ENCODE measurements at regions not wholly inside any gene's neighbourhood (a gene's known extent, or its start where the extent isn't known, plus 50 kb on each side); places are given as distances from the start of the nearest gene placed in this dataset.

- no peak for TF ChIP-seq FOXP2 (optimal IDR thresholded peaks at IDR 0.05; ENCODE audit: borderline replicate concordance, extremely low read depth, extremely low read length, insufficient read depth)
- TF ChIP-seq SIN3A (IDR thresholded peaks at IDR 0.05; ENCODE audit: borderline replicate concordance, insufficient read depth, low read length): no peak
- no peak for TF ChIP-seq POLR2AphosphoS5 (IDR thresholded peaks at IDR 0.05; ENCODE audit: low read depth, low read length)
- TF ChIP-seq, protein P1, sequence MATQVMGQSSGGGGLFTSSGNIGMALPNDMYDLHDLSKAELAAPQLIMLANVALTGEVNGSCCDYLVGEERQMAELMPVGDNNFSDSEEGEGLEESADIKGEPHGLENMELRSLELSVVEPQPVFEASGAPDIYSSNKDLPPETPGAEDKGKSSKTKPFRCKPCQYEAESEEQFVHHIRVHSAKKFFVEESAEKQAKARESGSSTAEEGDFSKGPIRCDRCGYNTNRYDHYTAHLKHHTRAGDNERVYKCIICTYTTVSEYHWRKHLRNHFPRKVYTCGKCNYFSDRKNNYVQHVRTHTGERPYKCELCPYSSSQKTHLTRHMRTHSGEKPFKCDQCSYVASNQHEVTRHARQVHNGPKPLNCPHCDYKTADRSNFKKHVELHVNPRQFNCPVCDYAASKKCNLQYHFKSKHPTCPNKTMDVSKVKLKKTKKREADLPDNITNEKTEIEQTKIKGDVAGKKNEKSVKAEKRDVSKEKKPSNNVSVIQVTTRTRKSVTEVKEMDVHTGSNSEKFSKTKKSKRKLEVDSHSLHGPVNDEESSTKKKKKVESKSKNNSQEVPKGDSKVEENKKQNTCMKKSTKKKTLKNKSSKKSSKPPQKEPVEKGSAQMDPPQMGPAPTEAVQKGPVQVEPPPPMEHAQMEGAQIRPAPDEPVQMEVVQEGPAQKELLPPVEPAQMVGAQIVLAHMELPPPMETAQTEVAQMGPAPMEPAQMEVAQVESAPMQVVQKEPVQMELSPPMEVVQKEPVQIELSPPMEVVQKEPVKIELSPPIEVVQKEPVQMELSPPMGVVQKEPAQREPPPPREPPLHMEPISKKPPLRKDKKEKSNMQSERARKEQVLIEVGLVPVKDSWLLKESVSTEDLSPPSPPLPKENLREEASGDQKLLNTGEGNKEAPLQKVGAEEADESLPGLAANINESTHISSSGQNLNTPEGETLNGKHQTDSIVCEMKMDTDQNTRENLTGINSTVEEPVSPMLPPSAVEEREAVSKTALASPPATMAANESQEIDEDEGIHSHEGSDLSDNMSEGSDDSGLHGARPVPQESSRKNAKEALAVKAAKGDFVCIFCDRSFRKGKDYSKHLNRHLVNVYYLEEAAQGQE (IDR thresholded peaks at IDR 0.05; ENCODE audit: insufficient read depth in 1 of 2, low read depth in 2 of 2, low read length in 2 of 2): no peak
- TF ChIP-seq TAF1 (IDR thresholded peaks at IDR 0.05; ENCODE audit: borderline replicate concordance, insufficient read depth, low read length): no peak
Observed at GRCh38 chr14:81673930-81674329, 140.3 kb upstream of the SEL1L start.

DNA sequence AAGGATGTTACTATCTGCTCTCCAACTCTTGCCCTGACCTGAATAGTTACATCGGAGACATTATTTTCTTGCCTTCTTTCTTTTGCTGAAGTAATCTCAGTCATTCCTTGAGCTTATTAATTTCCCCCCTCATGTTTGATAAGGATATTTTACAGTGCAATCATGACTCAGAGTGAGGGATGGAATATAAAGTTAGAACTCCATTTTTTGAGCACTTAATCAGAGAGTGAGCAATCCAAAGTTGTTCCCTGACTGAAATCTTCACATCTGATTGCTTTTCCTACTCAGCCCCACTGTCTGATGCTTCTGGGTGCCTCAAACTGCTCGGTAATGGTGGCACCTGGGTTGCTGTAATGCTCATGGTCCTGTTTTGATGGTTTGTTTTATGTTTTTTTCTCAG lies 142.7 kb upstream of the SEL1L start:
- TF ChIP-seq, protein P1 (IDR thresholded peaks at IDR 0.05; ENCODE audit: insufficient read depth in 1 of 2, low read depth in 2 of 2, low read length in 2 of 2): no peak
- no peak for TF ChIP-seq POLR2AphosphoS5 (IDR thresholded peaks at IDR 0.05; ENCODE audit: low read depth, low read length)
- no peak for TF ChIP-seq TAF1 (IDR thresholded peaks at IDR 0.05; ENCODE audit: borderline replicate concordance, insufficient read depth, low read length)
- TF ChIP-seq FOXP2 (optimal IDR thresholded peaks at IDR 0.05; ENCODE audit: borderline replicate concordance, extremely low read depth, extremely low read length, insufficient read depth): no peak

- TF ChIP-seq SIN3A (IDR thresholded peaks at IDR 0.05; ENCODE audit: borderline replicate concordance, insufficient read depth, low read length): no peak
- TF ChIP-seq, protein P1 (IDR thresholded peaks at IDR 0.05; ENCODE audit: insufficient read depth in 1 of 2, low read depth in 2 of 2, low read length in 2 of 2): no peak
- no peak for TF ChIP-seq FOXP2 (optimal IDR thresholded peaks at IDR 0.05; ENCODE audit: borderline replicate concordance, extremely low read depth, extremely low read length, insufficient read depth)
- no peak for TF ChIP-seq POLR2AphosphoS5 (IDR thresholded peaks at IDR 0.05; ENCODE audit: low read depth, low read length)
- no peak for TF ChIP-seq TAF1 (IDR thresholded peaks at IDR 0.05; ENCODE audit: borderline replicate concordance, insufficient read depth, low read length)
Observed at GRCh38 chr14:81676879-81677278, 143.2 kb upstream of the SEL1L start.

DNA sequence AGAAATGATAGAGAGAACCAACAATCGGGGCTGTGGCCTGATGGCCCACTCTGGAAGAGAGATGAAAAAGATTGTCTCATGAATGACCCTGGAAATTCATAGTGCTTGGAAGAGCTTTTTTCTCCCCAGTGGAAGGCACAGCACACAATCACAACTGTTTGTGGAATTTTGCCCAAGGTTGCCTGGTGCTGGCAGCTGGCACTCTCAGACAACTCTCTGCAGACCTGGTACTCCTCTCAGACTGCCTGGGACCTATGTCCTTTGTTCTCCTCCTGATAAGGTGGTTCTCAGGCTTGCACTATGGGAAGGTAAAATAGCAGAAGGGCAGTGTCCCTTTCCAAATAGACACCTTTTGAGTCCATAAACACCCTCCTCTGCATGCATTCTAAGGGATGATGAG lies 144.1 kb upstream of the SEL1L start:
- TF ChIP-seq, protein P1 (IDR thresholded peaks at IDR 0.05; ENCODE audit: insufficient read depth in 1 of 2, low read depth in 2 of 2, low read length in 2 of 2): no peak
- no peak for TF ChIP-seq POLR2AphosphoS5 (IDR thresholded peaks at IDR 0.05; ENCODE audit: low read depth, low read length)
- TF ChIP-seq SIN3A (IDR thresholded peaks at IDR 0.05; ENCODE audit: borderline replicate concordance, insufficient read depth, low read length): no peak
- TF ChIP-seq TAF1 (IDR thresholded peaks at IDR 0.05; ENCODE audit: borderline replicate concordance, insufficient read depth, low read length): no peak
- TF ChIP-seq FOXP2 (optimal IDR thresholded peaks at IDR 0.05; ENCODE audit: borderline replicate concordance, extremely low read depth, extremely low read length, insufficient read depth): no peak

DNA sequence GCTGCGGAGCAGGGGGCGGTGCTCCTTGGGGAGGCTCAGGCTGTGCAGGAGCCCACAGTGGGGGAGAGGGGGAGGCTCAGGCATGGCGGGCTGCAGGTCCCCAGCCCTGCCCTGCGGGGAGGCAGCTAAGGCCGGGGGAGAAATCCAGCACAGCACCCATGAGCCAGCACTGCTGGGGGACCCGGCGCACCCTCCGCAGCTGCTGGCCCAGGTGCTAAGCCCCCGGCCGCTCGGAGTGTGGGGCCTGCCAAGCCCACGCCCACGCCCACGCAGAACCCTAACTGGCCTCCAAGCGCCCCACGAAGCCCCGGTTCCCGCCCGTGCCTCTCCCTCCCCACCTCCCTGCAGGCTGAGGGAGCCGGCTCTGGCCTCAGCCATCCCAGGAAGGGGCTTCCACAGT lies 145.6 kb upstream of the SEL1L start:
- TF ChIP-seq FOXP2 (optimal IDR thresholded peaks at IDR 0.05; ENCODE audit: borderline replicate concordance, extremely low read depth, extremely low read length, insufficient read depth): no peak
- TF ChIP-seq SIN3A (IDR thresholded peaks at IDR 0.05; ENCODE audit: borderline replicate concordance, insufficient read depth, low read length): no peak
- no peak for TF ChIP-seq TAF1 (IDR thresholded peaks at IDR 0.05; ENCODE audit: borderline replicate concordance, insufficient read depth, low read length)
- no peak for TF ChIP-seq POLR2AphosphoS5 (IDR thresholded peaks at IDR 0.05; ENCODE audit: low read depth, low read length)
- TF ChIP-seq, protein P1 (IDR thresholded peaks at IDR 0.05; ENCODE audit: insufficient read depth in 1 of 2, low read depth in 2 of 2, low read length in 2 of 2): no peak
